HepG2 (cell line): ENCODE measurements at regions not wholly inside any gene's neighbourhood (a gene's known extent, or its start where the extent isn't known, plus 50 kb on each side); places are given as distances from the start of the nearest gene placed in this dataset.

Experiments used
- ATAC-seq: fragments of 200-7000 bp; cut with Tn5 transposase; 3 replicates; pipeline ENCODE4 v1.9.1; 2020; ENCODE audit warnings: mild to moderate bottlenecking, moderate library complexity
- BruUV-seq: library from RNA; stranded (reverse); fragments of 400-500 nt; replicated peaks from 2 replicates; lab custom pipeline; 2021; lab: Mats Ljungman, UMichigan
- CTCF ChIA-PET: fragments of 300-600 bp; formaldehyde crosslinking; extraction: SDS; loops from one replicate; lab custom pipeline; 2021; ENCODE audit warnings: low total read pairs, inconsistent platforms, low intra/inter-chr PET ratio; lab: Yijun Ruan, JAX
- POLR2A ChIA-PET: fragments of 350-600 bp; sonication (Branson Sonifier 250); formaldehyde crosslinking; loops from one replicate; lab custom pipeline; 2020; ENCODE audit warnings: antibody characterized with exemption, inconsistent platforms; lab: Yijun Ruan, JAX
- DNase-seq: peaks from one replicate; pipeline ENCODE4 v3.0.0-alpha.2; 2015; ENCODE audit warnings: low spot score
- FAIRE-seq: peaks from 3 replicates; lab custom pipeline; 2011; peaks lifted over from hg19 to GRCh38; lab: Jason Lieb, UNC
- H2AFZ ChIP-seq: one replicate; pipeline ENCODE4 v1.6.1; 2011; ENCODE audit warnings: low read length, inconsistent platforms
- H3K27ac ChIP-seq: fragments of 300-600 bp; 3 replicates; pipeline ENCODE4 v1.8.0; 2011; ENCODE audit warnings: mixed run types, mild to moderate bottlenecking, mixed read lengths, low read length, inconsistent platforms; ENCODE audit not compliant: insufficient read depth; ENCODE audit errors: extremely low read length
- H3K27me3 ChIP-seq, 2 experiments: fragments of 200-600 bp in 1 of 2; 2 replicates in 1 of 2; 3 replicates in 1 of 2; pipeline versions ENCODE4 v1.6.0 to v1.8.0; 2011; ENCODE audit warnings: low read length in 2 of 2, mild to moderate bottlenecking in 2 of 2, moderate library complexity in 2 of 2, inconsistent platforms in 1 of 2; ENCODE audit not compliant: insufficient read depth in 2 of 2, control insufficient read depth in 1 of 2
- H3K36me3 ChIP-seq, 2 experiments: fragments of 200-600 bp in 1 of 2; replicated peaks in 1 of 2; 2 replicates in 1 of 2; 3 replicates in 1 of 2; pipeline versions ENCODE4 v1.5.1 to v1.8.0; 2011; ENCODE audit warnings: low read length in 2 of 2, inconsistent platforms in 1 of 2; ENCODE audit not compliant: insufficient read depth in 2 of 2, control insufficient read depth in 1 of 2
- H3K4me1 ChIP-seq: 2 replicates; pipeline ENCODE4 v1.5.1; 2012; ENCODE audit warnings: low read length, inconsistent platforms; ENCODE audit not compliant: insufficient read depth
- H3K4me2 ChIP-seq: 2 replicates; pipeline ENCODE4 v1.6.0; 2011; ENCODE audit warnings: low read depth, low read length, inconsistent platforms
- H3K4me3 ChIP-seq, 3 experiments: fragments of 200-600 bp in 1 of 3; sonication (generic), shearing (Covaris generic) in 1 of 3; replicated peaks in 1 of 3; 2 replicates each; pipeline ENCODE4 v1.5.1; 2011 to 2016; ENCODE audit warnings: low read length in 3 of 3, inconsistent platforms in 2 of 3, low read depth in 2 of 3, mild to moderate bottlenecking in 2 of 3, control low read depth in 1 of 3, mixed read lengths in 1 of 3; ENCODE audit not compliant: insufficient read depth in 1 of 3
- H3K79me2 ChIP-seq: one replicate; pipeline ENCODE4 v1.6.1; 2011; ENCODE audit warnings: low read length, inconsistent platforms; ENCODE audit not compliant: insufficient read depth
- H3K9ac ChIP-seq: 2 replicates; pipeline ENCODE4 v1.6.0; 2011; ENCODE audit warnings: mild to moderate bottlenecking, low read depth, low read length, inconsistent platforms; ENCODE audit not compliant: insufficient read depth
- H3K9me3 ChIP-seq: 2 replicates; pipeline ENCODE4 v1.5.1; 2012; ENCODE audit warnings: mild to moderate bottlenecking, low read length
- H4K20me1 ChIP-seq: 2 replicates; pipeline ENCODE4 v1.6.0; 2011; ENCODE audit warnings: inconsistent platforms, mild to moderate bottlenecking, low read length, moderate library complexity; ENCODE audit not compliant: insufficient read depth
- DR1 ChIP-seq: sonication (generic); formaldehyde crosslinking; IDR thresholded peaks from 2 replicates; pipeline ENCODE4 v1.8.0; 2021; ENCODE audit warnings: mild to moderate bottlenecking, missing genetic modification reagents, inconsistent platforms
- FOXA1 ChIP-seq, 2 experiments: fragments of 450-650 bp in 1 of 2; sonication (generic) in 1 of 2; formaldehyde crosslinking in 1 of 2; IDR thresholded peaks; 2 replicates each; pipeline versions ENCODE4 v1.4.0 to v1.6.1; 2016 to 2020; ENCODE audit warnings: missing genetic modification reagents in 1 of 2
- MEIS2 ChIP-seq: sonication (generic); formaldehyde crosslinking; IDR thresholded peaks from 2 replicates; pipeline ENCODE4 v1.9.0; 2021; ENCODE audit warnings: mild to moderate bottlenecking, missing genetic modification reagents
- SP5 ChIP-seq: IDR thresholded peaks from 2 replicates; pipeline ENCODE4 v1.6.1; 2016; ENCODE audit warnings: low read depth, borderline replicate concordance
- ZNF333 ChIP-seq: sonication (generic); formaldehyde crosslinking; IDR thresholded peaks from 2 replicates; pipeline ENCODE4 v1.4.0; 2020; ENCODE audit warnings: mild to moderate bottlenecking, missing genetic modification reagents, borderline replicate concordance
- ZNF432 ChIP-seq: sonication (generic); formaldehyde crosslinking; IDR thresholded peaks from 2 replicates; pipeline ENCODE4 v1.5.0; 2020; ENCODE audit warnings: missing genetic modification reagents, mild to moderate bottlenecking, borderline replicate concordance
- ZNF879 ChIP-seq: sonication (generic); formaldehyde crosslinking; IDR thresholded peaks from 2 replicates; pipeline ENCODE4 v1.8.1; 2023; ENCODE audit warnings: missing genetic modification reagents
- WGBS: methylation state at CpG from one replicate; pipeline ENCODE4 v1.1.6; 2017; ENCODE audit warnings: low lambda C conversion rate; 5-methylcytosine and 5-hydroxymethylcytosine counted together
- in situ Hi-C: cut with HindIII; loops from 2 replicates; pipeline ENCODE4 v1.10.0; 2017; ENCODE audit warnings: low pct_unique_long_range_greater_than_20kb; ENCODE audit not compliant: extremely low pct_ligation_motif_present
- intact Hi-C: fragments of 100-400 bp; cut with micrococcal nuclease; formaldehyde crosslinking; loops from one replicate; pipeline ENCODE4 v1.10.0; 2022; ENCODE audit not compliant: unreplicated experiment

GRCh38 chr3:13714251-13714916 is 165.5 kb downstream of the FBLN2 start:
- BruUV-seq, result no TSS peak

GRCh38 chr3:13713396-13713795 is 164.5 kb downstream of the FBLN2 start:
- no peaks in the 10 kb centered on the region for H3K27me3 ChIP-seq
- WGBS, result 19% methylated on average over 3 of the region's 4 CpGs
- no TSS peak for BruUV-seq
- in situ Hi-C loops, result no loop called here
- ATAC-seq (no peak), FAIRE-seq (no peak), DNase-seq (no peak)
- intact Hi-C loops, result no loop called here
- no peak overlapping the region for H3K9ac ChIP-seq
- no peak overlapping the region for H2AFZ ChIP-seq
- no peak for TF ChIP-seq SP5
- ChIA-PET POLR2A (no interaction called here), CTCF (no interaction called here)
- no peaks in the 10 kb centered on the region for H3K9me3 ChIP-seq
- H3K27ac ChIP-seq, result no peak overlapping the region
- no peak overlapping the region for H3K4me3 ChIP-seq
- H3K36me3 ChIP-seq, result no peaks in the 10 kb centered on the region
- H4K20me1 ChIP-seq, result no peaks in the 10 kb centered on the region
- no peak overlapping the region for H3K4me2 ChIP-seq
- H3K79me2 ChIP-seq, result no peaks in the 10 kb centered on the region
- H3K4me1 ChIP-seq, result peaks cover 6% of the 10 kb centered on the region

More at GRCh38 chr3:13714251-13714916, 165.5 kb downstream of the FBLN2 start:
- ATAC-seq, result no peak
- peaks cover 16% of the 10 kb centered on the region for H3K4me1 ChIP-seq
- H3K27ac ChIP-seq, result no peak overlapping the region
- in situ Hi-C loops (no loop called here), intact Hi-C loops (no loop called here)
- POLR2A ChIA-PET, result no interaction called here
- H3K36me3 ChIP-seq, result no peaks in the 10 kb centered on the region
- H4K20me1 ChIP-seq, result no peaks in the 10 kb centered on the region
- CTCF ChIA-PET, result no interaction called here
- FAIRE-seq, result no peak
- 6% methylated on average over 7 of the region's 7 CpGs for WGBS
- H3K9ac ChIP-seq, result no peak overlapping the region
- DNase-seq, result no peak
- H3K9me3 ChIP-seq, result no peaks in the 10 kb centered on the region
- no peak for TF ChIP-seq ZNF432 (CRISPR knock-in tag)
- TF ChIP-seq ZNF333 (CRISPR knock-in tag), result no peak
- no peak for TF ChIP-seq DR1 (CRISPR knock-in tag)
- TF ChIP-seq ZNF879 (CRISPR knock-in tag), result no peak
- TF ChIP-seq FOXA1 (IDR thresholded peaks at IDR 0.05), result no peak
- TF ChIP-seq FOXA1 (CRISPR knock-in tag; IDR thresholded peaks at IDR 0.05), result no peak
- TF ChIP-seq MEIS2 (CRISPR knock-in tag), result no peak
- H3K27me3 ChIP-seq, result no peaks in the 10 kb centered on the region
- no peaks in the 10 kb centered on the region for H3K79me2 ChIP-seq
- no peak overlapping the region for H3K4me2 ChIP-seq
- no peak overlapping the region for H2AFZ ChIP-seq
- no peak overlapping the region for H3K4me3 ChIP-seq
